H1 (cell line): ENCODE measurements at regions not wholly inside any gene's neighbourhood (a gene's known extent, or its start where the extent isn't known, plus 50 kb on each side); places are given as distances from the start of the nearest gene placed in this dataset.
A peak's percentile ranks its signal among the peaks of the same experiment; 100 is the strongest.

ENCODE experiments used
- CTCF ChIA-PET: fragments of 300-600 bp; sonication (Branson Sonifier 250); formaldehyde crosslinking; loops from one replicate; lab custom pipeline; 2021; ENCODE audit not compliant: partially characterized antibody; lab: Charles Lee
- POLR2A ChIA-PET: fragments of 300-600 bp; sonication (Branson Sonifier 250); formaldehyde crosslinking; loops from one replicate; lab custom pipeline; 2021; ENCODE audit warnings: inconsistent platforms; ENCODE audit not compliant: partially characterized antibody; lab: Charles Lee
- DNase-seq, 2 experiments: peaks; one replicate each; pipeline versions ENCODE4 v3.0.0 to v3.0.0-alpha.2; 2010 to 2022; ENCODE audit warnings: low spot score in 2 of 2, low read depth in 1 of 2, mixed read lengths in 1 of 2
- FAIRE-seq: peaks from 2 replicates; lab custom pipeline; 2011; peaks lifted over from hg19 to GRCh38; lab: Jason Lieb, UNC
- H2AFZ ChIP-seq: 2 replicates; pipeline ENCODE4 v1.8.1; 2012; ENCODE audit warnings: low read length, inconsistent platforms
- H2AK5ac ChIP-seq: 2 replicates; pipeline ENCODE4 v1.6.1; 2013; ENCODE audit warnings: low read depth, low read length
- H2BK120ac ChIP-seq: replicated peaks from 2 replicates; pipeline ENCODE3; 2013; ENCODE audit warnings: low read depth, low read length, inconsistent platforms
- H2BK12ac ChIP-seq: 2 replicates; pipeline ENCODE4 v1.6.1; 2013; ENCODE audit warnings: low read depth, low read length
- H2BK15ac ChIP-seq: 2 replicates; pipeline ENCODE4 v1.6.1; 2013; ENCODE audit warnings: low read length
- H2BK20ac ChIP-seq: 2 replicates; pipeline ENCODE4 v1.6.1; 2013; ENCODE audit warnings: low read length
- H2BK5ac ChIP-seq: 2 replicates; pipeline ENCODE4 v1.6.1; 2013; ENCODE audit warnings: low read depth, low read length
- H3K14ac ChIP-seq: 2 replicates; pipeline ENCODE4 v1.6.1; 2013; ENCODE audit warnings: inconsistent platforms; ENCODE audit not compliant: insufficient read length
- H3K18ac ChIP-seq: 2 replicates; pipeline ENCODE4 v1.6.1; 2013; ENCODE audit warnings: low read length; ENCODE audit errors: extremely low read depth
- H3K23ac ChIP-seq: 2 replicates; pipeline ENCODE4 v1.6.1; 2013; ENCODE audit warnings: inconsistent platforms; ENCODE audit not compliant: insufficient read length
- H3K23me2 ChIP-seq: 2 replicates; pipeline ENCODE4 v1.6.1; 2013; ENCODE audit warnings: low read depth, low read length
- H3K27ac ChIP-seq: 2 replicates; pipeline ENCODE4 v1.6.1; 2011; ENCODE audit warnings: low read depth, low read length, inconsistent platforms
- H3K27me3 ChIP-seq, 4 experiments: replicated peaks in 1 of 4; 1 replicate in 1 of 4; 2 replicates in 3 of 4; pipeline versions ENCODE4 v1.6.1 to v1.8.1; 2011 to 2013; ENCODE audit warnings: low read length in 3 of 4, mild to moderate bottlenecking in 3 of 4, inconsistent platforms in 2 of 4, mixed read lengths in 2 of 4, moderate library complexity in 1 of 4; ENCODE audit not compliant: control insufficient read depth in 3 of 4, insufficient read depth in 3 of 4; ENCODE audit errors: extremely low read depth in 1 of 4
- H3K36me3 ChIP-seq, 4 experiments: 2 replicates each; pipeline versions ENCODE4 v1.6.1 to v1.8.1; 2011 to 2013; ENCODE audit warnings: mild to moderate bottlenecking in 4 of 4, low read length in 3 of 4, moderate library complexity in 2 of 4, control low read depth in 1 of 4, inconsistent platforms in 1 of 4; ENCODE audit not compliant: insufficient read depth in 4 of 4, control insufficient read depth in 2 of 4
- H3K4ac ChIP-seq: replicated peaks from 2 replicates; pipeline ENCODE3; 2013; ENCODE audit warnings: low read length, low read depth, mixed read lengths, inconsistent platforms; ENCODE audit not compliant: insufficient read length
- H3K4me1 ChIP-seq, 4 experiments: replicated peaks in 1 of 4; 1 replicate in 1 of 4; 2 replicates in 3 of 4; pipeline versions ENCODE4 v1.6.1 to v1.8.1; 2011 to 2013; ENCODE audit warnings: low read length in 3 of 4, inconsistent platforms in 2 of 4, mixed read lengths in 1 of 4; ENCODE audit not compliant: insufficient read depth in 4 of 4, control insufficient read depth in 3 of 4
- H3K4me2 ChIP-seq, 2 experiments: 2 replicates each; pipeline versions ENCODE4 v1.6.1 to v1.8.1; 2011 to 2013; ENCODE audit warnings: low read depth in 2 of 2, low read length in 2 of 2, control low read depth in 1 of 2, inconsistent platforms in 1 of 2, mild to moderate bottlenecking in 1 of 2; ENCODE audit not compliant: insufficient read depth in 1 of 2
- H3K4me3 ChIP-seq, 4 experiments: fragments of 200-600, 300-600 bp in 1 of 4; sonication (generic), shearing (Covaris generic), sonication (Bioruptor Twin) in 1 of 4; 2 replicates each; pipeline versions ENCODE4 v1.5.1 to v1.8.1; 2011 to 2016; ENCODE audit warnings: low read length in 4 of 4, low read depth in 3 of 4, control low read depth in 2 of 4, inconsistent platforms in 2 of 4, mild to moderate bottlenecking in 2 of 4, mixed read lengths in 1 of 4, moderate library complexity in 1 of 4; ENCODE audit not compliant: insufficient read depth in 2 of 4; ENCODE audit errors: extremely low read depth in 1 of 4
- H3K56ac ChIP-seq: replicated peaks from 2 replicates; pipeline ENCODE3; 2013; ENCODE audit warnings: low read depth, mild to moderate bottlenecking, mixed read lengths, low read length, inconsistent platforms; ENCODE audit not compliant: insufficient read length
- H3K79me1 ChIP-seq: 2 replicates; pipeline ENCODE4 v1.6.1; 2013; ENCODE audit warnings: low read depth, low read length, control low read depth
- H3K79me2 ChIP-seq, 2 experiments: 2 replicates each; pipeline versions ENCODE4 v1.6.1 to v1.8.1; 2012 to 2013; ENCODE audit warnings: low read length in 2 of 2, mild to moderate bottlenecking in 2 of 2, inconsistent platforms in 1 of 2; ENCODE audit not compliant: insufficient read depth in 2 of 2, control insufficient read depth in 1 of 2
- H3K9ac ChIP-seq, 4 experiments: replicated peaks in 1 of 4; 1 replicate in 1 of 4; 2 replicates in 3 of 4; pipeline versions ENCODE4 v1.6.1 to v1.8.1; 2011 to 2013; ENCODE audit warnings: low read depth in 3 of 4, low read length in 3 of 4, control low read depth in 2 of 4, mild to moderate bottlenecking in 2 of 4, moderate library complexity in 2 of 4, inconsistent platforms in 1 of 4; ENCODE audit errors: extremely low read depth in 1 of 4
- H3K9me3 ChIP-seq, 2 experiments: 2 replicates each; pipeline versions ENCODE4 v1.6.1 to v1.8.1; 2012 to 2013; ENCODE audit warnings: mild to moderate bottlenecking in 2 of 2, moderate library complexity in 2 of 2, control low read depth in 1 of 2, inconsistent platforms in 1 of 2, low read depth in 1 of 2, low read length in 1 of 2, mixed read lengths in 1 of 2; ENCODE audit not compliant: insufficient read depth in 2 of 2
- H4K20me1 ChIP-seq, 2 experiments: replicated peaks in 1 of 2; 2 replicates each; pipeline versions ENCODE3 to v1.8.1; 2011 to 2013; ENCODE audit warnings: inconsistent platforms in 2 of 2, low read length in 2 of 2, mild to moderate bottlenecking in 1 of 2; ENCODE audit not compliant: insufficient read depth in 2 of 2, control insufficient read depth in 1 of 2
- H4K5ac ChIP-seq: 2 replicates; pipeline ENCODE4 v1.6.1; 2013; ENCODE audit warnings: low read length, low read depth, mixed read lengths, inconsistent platforms; ENCODE audit not compliant: insufficient read length
- H4K8ac ChIP-seq: 2 replicates; pipeline ENCODE4 v1.8.0; 2013; ENCODE audit warnings: mild to moderate bottlenecking, moderate library complexity, low read length, inconsistent platforms; ENCODE audit not compliant: insufficient read depth; ENCODE audit errors: extremely low read depth
- H4K91ac ChIP-seq: replicated peaks from 2 replicates; pipeline ENCODE3; 2013; ENCODE audit warnings: low read length, mixed read lengths, inconsistent platforms; ENCODE audit not compliant: insufficient read length
- EGR1 ChIP-seq: IDR thresholded peaks from 2 replicates; pipeline ENCODE4 v1.6.1; 2011; ENCODE audit warnings: low read depth, low read length, borderline replicate concordance
- RNF2 ChIP-seq: fragments of 200-900, 300-1000 bp; sonication (generic); IDR thresholded peaks from 2 replicates; pipeline ENCODE4 v1.7.1; 2016; ENCODE audit warnings: borderline replicate concordance, low read depth, mild to moderate bottlenecking, antibody characterized with exemption, low read length; ENCODE audit not compliant: poor library complexity, severe bottlenecking; ENCODE audit errors: missing control alignments
- TCF12 ChIP-seq: IDR thresholded peaks from 2 replicates; pipeline ENCODE4 v1.6.1; 2011; ENCODE audit warnings: low read depth, mild to moderate bottlenecking, low read length
- WGBS, 2 experiments: shearing (Covaris generic) in 1 of 2; methylation state at CpG; one replicate each; pipeline versions ENCODE4 v1.1.6 to v1.1.7; 2013 to 2015; ENCODE audit warnings: low lambda C conversion rate in 2 of 2, mixed read lengths in 2 of 2, inconsistent platforms in 1 of 2, low coverage in 1 of 2, missing lambda C conversion rate in 1 of 2; ENCODE audit not compliant: insufficient replicate concordance in 2 of 2, insufficient coverage in 1 of 2, insufficient read length in 1 of 2; ENCODE audit errors: extremely low coverage in 1 of 2, missing lambda C conversion rate in 1 of 2; 5-methylcytosine and 5-hydroxymethylcytosine counted together

DNA sequence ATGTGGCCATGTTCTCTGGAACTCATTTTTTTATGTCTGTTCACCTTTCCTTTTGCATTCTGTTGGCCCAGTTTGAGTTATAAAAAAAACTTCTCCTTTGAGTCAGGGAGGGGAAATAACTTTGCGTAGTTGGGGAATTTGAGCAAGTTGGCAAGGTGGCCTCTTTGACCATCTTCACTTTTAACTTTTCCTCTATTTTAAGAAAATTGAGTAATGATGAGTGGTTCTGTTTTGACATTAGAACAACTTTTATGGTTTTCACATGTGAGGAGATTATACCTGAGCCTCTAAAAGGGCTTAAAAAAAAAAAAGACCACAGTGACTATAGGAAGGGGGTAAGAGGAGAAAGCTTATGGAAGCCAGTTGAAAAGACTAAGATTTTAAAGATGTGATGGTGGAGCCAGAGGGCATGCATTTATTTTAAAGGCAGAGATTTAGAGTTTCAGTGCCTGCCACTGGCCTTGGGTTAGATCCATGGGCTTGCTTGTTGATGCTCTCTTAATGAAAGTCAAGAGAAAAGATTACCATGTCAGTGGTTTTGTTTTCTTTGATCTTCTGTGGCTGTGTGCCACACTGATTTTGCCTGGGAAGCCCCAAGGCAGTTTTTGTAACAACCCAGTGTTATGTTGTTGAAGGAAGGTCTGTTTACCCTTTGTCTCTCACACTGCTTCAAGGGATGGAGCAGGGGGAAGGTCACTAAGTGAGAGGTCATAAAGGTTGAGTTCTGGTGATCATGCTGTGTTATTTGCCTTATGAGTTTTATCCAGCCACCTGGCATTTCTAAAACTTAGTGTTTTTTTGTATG lies 219.7 kb upstream of the CD180 start:
- Histone ChIP-seq H3K4me3 (no peak overlapping the region), H3K4me2 (0 out of 4 replicates have a peak overlapping the region, but pooled peaks have one; percentile 8 to 27), H3K4ac (no peak overlapping the region), H3K27me3 (no peaks in the 10 kb centered on the region; a peak in 1 of 7 replicates), H3K9ac (no peak overlapping the region), H3K14ac (no peak overlapping the region), H3K23me2 (peaks cover 2% of the 10 kb centered on the region; the same call in 1 of the 2 replicates), H4K20me1 (no peaks in the 10 kb centered on the region), H3K79me1 (no peaks in the 10 kb centered on the region), H4K91ac (no peak overlapping the region), H3K9me3 (no peaks in the 10 kb centered on the region), H2BK12ac (no peak overlapping the region), H3K4me1 (peaks cover 0 to 7% (median 4%) of the 10 kb centered on the region in 4 experiments; a peak in 4 of 7 replicates), H3K18ac (0 out of 2 replicates have a peak overlapping the region, but pooled peaks have one; percentile 20), H2BK15ac (no peak overlapping the region), H2BK20ac (no peak overlapping the region), H2BK5ac (no peak overlapping the region), H3K56ac (no peak overlapping the region), H4K5ac (no peak overlapping the region), H3K27ac (no peak overlapping the region), H3K36me3 (no peaks in the 10 kb centered on the region), H2AK5ac (no peak overlapping the region), H3K23ac (no peak overlapping the region), H2BK120ac (no peak overlapping the region), H4K8ac (no peak overlapping the region), H3K79me2 (no peaks in the 10 kb centered on the region), H2AFZ (no peak overlapping the region)
- POLR2A ChIA-PET, result no interaction called here
- TF ChIP-seq TCF12, result 0 out of 2 replicates have a peak, but pooled peaks have one; percentile 38
- TF ChIP-seq EGR1, result peak; percentile 43; the same call in 1 of the 2 replicates
- no peak for TF ChIP-seq RNF2
- WGBS, 2 experiments, result 94% methylated on average over 1 of the region's 1 CpG; no CpG with 5 or more reads in 1 of the 2 experiments
- CTCF ChIA-PET, result no interaction called here
- FAIRE-seq (peak; percentile 69), DNase-seq (peak in 1 of 2 experiments; percentile 1)
